ENCODE measurements at regions not wholly inside any gene's neighbourhood (a gene's known extent, or its start where the extent isn't known, plus 50 kb on each side); places are given as distances from the start of the nearest gene placed in this dataset.
"Not testable (repeated sequence)": the region's sequence is repeated elsewhere in the genome, so short reads cannot be mapped to it uniquely, and the experiment has no call there.

GRCh38 chr1:149364188-149364981, 110.5 kb upstream of the NBPF19 start:
- not testable (repeated sequence) for TF ChIP-seq CTCF, POLR2A (IDR thresholded peaks at IDR 0.05)
